ENCODE measurements at regions not wholly inside any gene's neighbourhood (a gene's known extent, or its start where the extent isn't known, plus 50 kb on each side); places are given as distances from the start of the nearest gene placed in this dataset.

GRCh38 chr16:79480056-79480455 is 120.5 kb downstream of the MAF start:
- Histone ChIP-seq H3K36me3 (ENCODE audit: control insufficient read depth in 1 of 2, insufficient read depth in 2 of 2, low read length in 2 of 2) (no peaks in the 10 kb centered on the region), H3K27ac (ENCODE audit: low read depth, low read length) (no peak overlapping the region), H3K4me3 (replicated peaks in 1 of 2; ENCODE audit: low read depth in 1 of 2, low read length in 2 of 2) (no peak overlapping the region), H3K4me1 (ENCODE audit: control insufficient read depth in 1 of 2, insufficient read depth in 2 of 2, low read length in 2 of 2) (no peaks in the 10 kb centered on the region), H3K27me3 (ENCODE audit: insufficient read depth, low read length) (no peaks in the 10 kb centered on the region), H3K9me2 (ENCODE audit: insufficient read depth) (no peaks in the 10 kb centered on the region), H3K4me2 (ENCODE audit: low read length) (no peak overlapping the region), H3K9ac (ENCODE audit: low read length) (no peak overlapping the region), H2AFZ (ENCODE audit: low read depth, low read length, poor library complexity, severe bottlenecking) (no peak overlapping the region), H3K9me3 (ENCODE audit: control insufficient read depth in 1 of 2, insufficient read depth in 1 of 2, low read depth in 1 of 2, low read length in 2 of 2) (peaks cover 12 to 32% of the 10 kb centered on the region in 2 experiments; a peak in 2 of 4 replicates), H4K20me1 (ENCODE audit: insufficient read depth) (no peaks in the 10 kb centered on the region), H3K79me2 (ENCODE audit: insufficient read depth, low read length) (no peaks in the 10 kb centered on the region)
- TF ChIP-seq SRF (IDR thresholded peaks at IDR 0.05; ENCODE audit: low read depth): no peak
- TF ChIP-seq FOSL1 (IDR thresholded peaks at IDR 0.05; ENCODE audit: low read depth): no peak
- no peak for TF ChIP-seq SP1 (IDR thresholded peaks at IDR 0.05; ENCODE audit: low read depth)
- no peak for TF ChIP-seq YY1 (IDR thresholded peaks at IDR 0.05; ENCODE audit: extremely low read depth, insufficient replicate concordance, low read depth, low read length)
- TF ChIP-seq ATF3 (IDR thresholded peaks at IDR 0.05): no peak
- no peak for TF ChIP-seq RAD21 (IDR thresholded peaks at IDR 0.05; ENCODE audit: low read depth)
- TF ChIP-seq CEBPB (IDR thresholded peaks at IDR 0.05; ENCODE audit: low read depth): no peak
- TF ChIP-seq REST (IDR thresholded peaks at IDR 0.05; ENCODE audit: low read depth): no peak
- no peak for TF ChIP-seq TCF7L2 (IDR thresholded peaks at IDR 0.05; ENCODE audit: borderline replicate concordance, extremely low read depth, insufficient read depth, insufficient read length)
- no peak for TF ChIP-seq EZH2 (IDR thresholded peaks at IDR 0.05)
- no peak for TF ChIP-seq SIN3A (IDR thresholded peaks at IDR 0.05; ENCODE audit: low read depth)
- no peak for TF ChIP-seq CBX3 (IDR thresholded peaks at IDR 0.05; ENCODE audit: low read depth)
- no peak for ATAC-seq
- DNase-seq (ENCODE audit: low read depth, low spot score): no peak
- ChIA-PET POLR2A (no interaction called here), CTCF (no interaction called here), RAD21 (ENCODE audit: low non-redundant PET in 1 of 2, low total read pairs in 2 of 2, uncharacterized antibody in 2 of 2, unreplicated experiment in 2 of 2) (no interaction called here)
- BruUV-seq (replicated peaks): no TSS peak
- intact Hi-C loops (cut with micrococcal nuclease): no loop called here
